ENCODE measurements at regions not wholly inside any gene's neighbourhood (a gene's known extent, or its start where the extent isn't known, plus 50 kb on each side); places are given as distances from the start of the nearest gene placed in this dataset.

GRCh38 chr3:106836906-106837305, 540.3 kb upstream of the CCDC54 start:
- no peak overlapping the region for H3K4me3 ChIP-seq (ENCODE audit: low read depth in 1 of 2, low read length in 1 of 2)
- no peak for TF ChIP-seq CTCF (IDR thresholded peaks at IDR 0.05)
- H3K27ac ChIP-seq = no peak overlapping the region

GRCh38 chr3:106837616-106838015, 539.6 kb upstream of the CCDC54 start:
- Histone ChIP-seq H3K27me3 (no peaks in the 10 kb centered on the region), H3K4me1 (ENCODE audit: control insufficient read depth in 1 of 2, insufficient read depth in 1 of 2, low read depth in 1 of 2, low read length in 1 of 2) (no peaks in the 10 kb centered on the region), H3K36me3 (no peaks in the 10 kb centered on the region), H3K4me3 (ENCODE audit: low read depth in 1 of 2, low read length in 1 of 2) (no peak overlapping the region), H3K27ac (no peak overlapping the region), H3K9me3 (no peaks in the 10 kb centered on the region)
- TF ChIP-seq CTCF (IDR thresholded peaks at IDR 0.05) = no peak

More at GRCh38 chr3:106836906-106837305, 540.3 kb upstream of the CCDC54 start:
- H3K4me1 ChIP-seq (ENCODE audit: control insufficient read depth in 1 of 2, insufficient read depth in 1 of 2, low read depth in 1 of 2, low read length in 1 of 2) = no peaks in the 10 kb centered on the region
- H3K9me3 ChIP-seq = no peaks in the 10 kb centered on the region
- H3K36me3 ChIP-seq = no peaks in the 10 kb centered on the region
- H3K27me3 ChIP-seq = no peaks in the 10 kb centered on the region

- Histone ChIP-seq H3K4me1 (ENCODE audit: control insufficient read depth in 1 of 2, insufficient read depth in 1 of 2, low read depth in 1 of 2, low read length in 1 of 2) (no peaks in the 10 kb centered on the region), H3K4me3 (ENCODE audit: low read depth in 1 of 2, low read length in 1 of 2) (no peak overlapping the region)
Observed at GRCh38 chr3:106839576-106840280, 537.5 kb upstream of the CCDC54 start.

DNA sequence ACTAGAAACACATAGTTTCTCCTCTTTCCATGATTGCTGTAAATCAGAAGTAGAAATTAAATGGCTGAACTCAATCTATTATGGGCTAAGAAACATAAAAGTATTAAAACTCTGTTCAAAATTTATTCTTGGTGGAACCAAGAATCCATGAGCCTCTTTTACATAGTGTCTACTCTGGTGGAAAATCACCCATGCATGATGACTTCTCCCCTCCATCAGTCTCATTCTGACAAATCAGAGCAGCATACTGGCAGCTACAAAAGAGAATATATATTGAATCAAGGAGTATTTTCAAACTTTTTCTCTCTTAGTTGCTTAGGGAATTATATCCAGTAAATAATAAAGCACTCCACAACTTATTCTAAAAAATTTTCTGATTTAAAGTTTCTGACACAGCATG, 536.9 kb upstream of the CCDC54 start:
- no peaks in the 10 kb centered on the region for H3K4me1 ChIP-seq (ENCODE audit: control insufficient read depth in 1 of 2, insufficient read depth in 1 of 2, low read depth in 1 of 2, low read length in 1 of 2)

More at GRCh38 chr3:106839576-106840280, 537.5 kb upstream of the CCDC54 start:
- no peaks in the 10 kb centered on the region for H3K27me3 ChIP-seq
- no peaks in the 10 kb centered on the region for H3K9me3 ChIP-seq
- no peaks in the 10 kb centered on the region for H3K36me3 ChIP-seq
- no peak overlapping the region for H3K27ac ChIP-seq
- TF ChIP-seq CTCF (IDR thresholded peaks at IDR 0.05) = no peak

GRCh38 chr3:106842151-106842550, 535.1 kb upstream of the CCDC54 start:
- no peak for TF ChIP-seq CTCF (IDR thresholded peaks at IDR 0.05)

More for the DNA sequence above, 536.9 kb upstream of the CCDC54 start:
- Histone ChIP-seq H3K36me3 (no peaks in the 10 kb centered on the region), H3K27ac (no peak overlapping the region), H3K27me3 (no peaks in the 10 kb centered on the region), H3K4me3 (ENCODE audit: low read depth in 1 of 2, low read length in 1 of 2) (no peak overlapping the region), H3K9me3 (no peaks in the 10 kb centered on the region)
- no peak for TF ChIP-seq CTCF (IDR thresholded peaks at IDR 0.05)

More at GRCh38 chr3:106842151-106842550, 535.1 kb upstream of the CCDC54 start:
- H3K4me3 ChIP-seq (ENCODE audit: low read depth in 1 of 2, low read length in 1 of 2) = no peak overlapping the region
- no peaks in the 10 kb centered on the region for H3K27me3 ChIP-seq
- no peaks in the 10 kb centered on the region for H3K36me3 ChIP-seq
- H3K9me3 ChIP-seq = no peaks in the 10 kb centered on the region
- H3K27ac ChIP-seq = no peak overlapping the region
- H3K4me1 ChIP-seq (ENCODE audit: control insufficient read depth in 1 of 2, insufficient read depth in 1 of 2, low read depth in 1 of 2, low read length in 1 of 2) = no peaks in the 10 kb centered on the region

All from neutrophil (primary cell).